ENCODE measurements at regions not wholly inside any gene's neighbourhood (a gene's known extent, or its start where the extent isn't known, plus 50 kb on each side); places are given as distances from the start of the nearest gene placed in this dataset.

DNA sequence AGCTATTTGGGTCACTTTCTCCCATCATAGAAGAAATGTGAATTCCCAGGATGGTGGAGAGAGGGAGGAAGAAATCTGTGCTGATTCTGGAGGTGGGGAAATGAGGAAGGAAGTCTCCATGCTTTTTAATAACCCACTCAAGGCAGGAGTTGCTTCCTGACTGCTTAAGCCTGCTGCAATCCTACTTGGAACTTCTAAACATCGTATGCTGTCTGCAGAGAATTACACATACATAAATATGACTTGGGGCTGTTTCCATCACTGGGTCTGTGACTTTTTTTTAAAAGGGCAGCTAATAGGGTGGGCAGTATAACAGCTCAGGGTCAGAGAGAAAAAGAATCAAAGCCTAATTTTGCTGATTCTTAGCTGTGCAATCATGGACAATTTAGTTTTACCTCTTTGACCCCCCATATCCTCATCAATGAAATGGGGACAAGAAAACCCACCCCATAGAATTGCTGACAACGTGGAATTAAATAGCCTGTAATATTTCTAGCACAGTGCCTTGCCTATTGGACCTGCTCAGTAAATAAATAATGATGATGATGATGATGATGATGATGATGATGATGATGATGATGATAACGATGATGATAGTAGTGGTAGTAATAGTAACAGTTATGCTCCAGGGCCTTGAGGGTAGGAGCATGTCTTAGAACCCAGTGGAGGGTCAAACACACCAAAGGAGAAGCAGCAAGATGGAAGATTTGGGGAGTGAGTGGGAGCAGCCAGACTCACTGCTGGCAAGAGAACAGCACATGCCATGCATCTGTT, 166.7 kb upstream of the LRFN2 start:
- no peak for DNase-seq (ENCODE audit: low read depth in 2 of 2)

DNA sequence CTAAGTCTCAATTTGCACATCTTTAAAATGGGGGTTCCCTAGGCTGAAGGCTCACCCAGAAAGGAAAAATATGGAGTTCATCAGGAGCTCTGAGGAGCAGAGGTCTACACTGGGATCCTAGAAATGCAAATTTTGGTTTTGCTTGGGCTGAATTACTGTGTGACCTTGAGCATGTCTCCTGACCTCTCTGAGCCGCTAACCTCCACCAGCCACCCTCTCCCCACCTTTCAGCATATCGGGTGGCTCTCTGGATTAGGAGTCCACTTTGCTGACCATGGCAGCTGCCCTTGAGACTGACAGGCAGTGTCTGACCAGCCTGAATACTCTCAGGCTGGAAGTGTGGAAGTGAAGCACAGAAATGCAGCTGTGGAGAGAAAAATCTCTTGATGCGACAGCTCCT, 165.9 kb upstream of the LRFN2 start:
- no peak for DNase-seq (ENCODE audit: low read depth in 2 of 2)

DNA sequence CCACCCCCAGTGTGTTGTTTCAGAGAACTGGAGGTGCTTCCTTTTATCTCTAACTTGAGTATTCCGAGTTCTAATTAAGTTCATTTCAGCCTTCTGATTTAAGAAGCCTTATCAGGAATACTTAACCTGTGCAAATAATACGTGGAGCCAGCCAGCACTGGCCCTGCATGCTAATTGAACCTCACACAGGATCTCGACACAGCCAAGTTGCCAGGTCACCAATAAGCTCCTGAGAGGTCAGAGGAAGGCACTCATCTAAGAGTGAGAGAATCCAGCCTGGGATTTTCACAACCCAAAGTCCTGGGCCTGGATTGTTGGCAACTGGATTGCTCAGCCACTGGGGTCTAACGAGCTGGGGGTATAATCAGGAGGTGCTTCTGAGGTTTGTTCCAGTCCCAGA, 157.7 kb upstream of the LRFN2 start:
- no peak for DNase-seq (ENCODE audit: low read depth in 2 of 2)

DNA sequence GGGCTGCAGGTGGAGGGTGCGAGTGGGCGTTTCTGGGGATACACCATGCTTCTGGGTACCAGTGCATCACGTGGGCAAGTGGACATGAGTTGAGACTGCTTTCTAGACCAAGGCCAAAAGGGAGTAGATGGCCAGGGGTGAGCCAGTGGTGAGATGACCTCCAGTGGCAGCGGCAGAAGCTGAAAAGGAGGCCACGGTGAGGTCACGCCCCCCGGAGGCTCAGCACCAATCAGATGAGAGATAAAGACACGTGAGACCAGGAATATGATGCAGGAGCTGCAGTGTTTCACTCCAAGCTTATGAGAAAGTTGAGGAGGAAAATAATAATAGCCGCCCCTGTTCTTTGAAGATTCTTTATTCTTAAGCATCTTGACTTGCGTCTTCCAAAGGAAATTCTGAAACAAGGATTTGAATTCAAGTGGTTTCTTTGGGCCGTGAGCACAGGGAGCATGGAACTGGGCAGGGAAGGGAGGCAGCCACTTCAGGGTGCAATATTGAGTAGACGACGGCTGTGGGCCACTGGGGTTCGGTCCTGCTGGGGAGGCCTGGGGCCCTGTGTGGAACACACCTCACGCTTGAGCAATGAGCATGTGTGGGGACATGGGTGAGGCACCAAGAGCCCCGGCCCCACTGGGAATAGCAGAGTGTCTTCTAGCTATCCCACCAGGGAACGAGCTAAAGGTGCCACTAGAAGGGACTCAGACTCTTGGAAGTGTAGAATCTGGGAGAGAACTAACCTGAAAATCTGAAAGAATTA, 156.7 kb upstream of the LRFN2 start:
- DNase-seq (ENCODE audit: low read depth in 2 of 2), result no peak

DNA sequence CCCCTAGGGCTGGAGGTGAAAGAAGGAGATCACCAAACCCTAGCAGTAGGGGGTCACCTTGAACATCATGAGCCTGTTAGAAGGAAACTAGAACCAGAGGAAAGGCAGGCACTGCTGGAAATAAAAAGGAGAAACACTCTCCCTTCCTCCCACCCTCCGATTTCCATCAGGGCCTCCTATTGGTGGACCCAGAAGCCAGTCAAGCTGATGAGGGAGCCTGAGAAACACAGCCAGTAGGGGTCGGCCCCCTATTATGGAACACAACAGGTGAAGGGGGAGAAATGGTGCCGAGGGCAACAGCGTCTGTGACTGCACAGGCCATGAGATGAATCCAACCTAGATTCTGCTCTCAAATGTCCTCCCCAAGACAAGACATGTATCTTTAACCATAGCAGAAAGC, 156.1 kb upstream of the LRFN2 start:
- DNase-seq (ENCODE audit: low read depth in 2 of 2), result no peak

DNA sequence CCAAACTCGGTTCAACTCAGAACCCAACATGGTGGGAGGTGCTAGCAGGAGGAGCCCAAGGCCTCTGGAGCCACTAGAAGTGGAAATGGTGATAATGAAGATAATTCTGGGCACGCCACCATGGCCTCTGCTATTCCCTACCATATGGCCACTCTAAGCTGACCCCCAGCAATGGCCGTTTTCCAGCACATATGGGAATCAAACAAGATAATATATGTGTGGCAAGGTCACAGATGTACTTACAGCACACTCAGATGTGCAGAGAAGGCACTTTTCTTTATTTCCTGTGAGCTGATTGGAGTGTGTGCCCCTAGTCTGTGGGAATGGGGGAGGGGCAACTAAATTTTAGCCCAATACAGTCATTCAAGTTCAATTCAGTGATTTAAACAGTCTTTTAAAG, 153.4 kb upstream of the LRFN2 start:
- DNase-seq (ENCODE audit: low read depth in 2 of 2), result no peak

DNA sequence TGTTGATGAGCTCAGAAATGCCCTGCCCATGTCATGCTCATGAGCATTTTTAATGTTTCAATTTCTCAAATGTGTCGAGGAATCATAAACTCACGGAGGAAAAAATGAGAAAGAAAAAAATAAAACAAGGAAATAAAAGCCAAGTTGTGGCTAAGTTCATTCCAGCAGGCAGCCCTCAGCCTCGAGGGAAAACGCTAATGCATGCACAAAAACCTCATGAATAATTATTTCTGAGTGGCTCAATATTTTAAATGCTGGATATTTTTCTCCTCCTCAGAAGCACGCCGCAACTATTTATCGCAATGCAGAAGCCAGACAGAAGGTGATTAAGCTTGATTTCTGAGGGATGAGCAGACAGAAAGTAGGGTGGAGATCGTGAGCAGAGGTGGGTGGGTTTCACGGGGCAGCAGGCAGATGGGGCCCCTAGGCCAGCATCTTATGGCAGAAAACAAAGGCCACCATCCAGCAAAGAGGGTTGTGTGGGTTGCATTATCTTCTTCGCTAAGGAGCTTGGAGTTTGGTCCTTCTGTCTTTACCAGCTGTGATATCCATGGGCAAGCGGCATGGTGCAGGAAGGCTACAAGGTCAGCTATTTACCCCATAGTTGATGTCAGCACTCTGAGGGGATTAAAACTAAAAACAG, 151.5 kb upstream of the LRFN2 start:
- no peak for DNase-seq (ENCODE audit: low read depth in 2 of 2)

DNA sequence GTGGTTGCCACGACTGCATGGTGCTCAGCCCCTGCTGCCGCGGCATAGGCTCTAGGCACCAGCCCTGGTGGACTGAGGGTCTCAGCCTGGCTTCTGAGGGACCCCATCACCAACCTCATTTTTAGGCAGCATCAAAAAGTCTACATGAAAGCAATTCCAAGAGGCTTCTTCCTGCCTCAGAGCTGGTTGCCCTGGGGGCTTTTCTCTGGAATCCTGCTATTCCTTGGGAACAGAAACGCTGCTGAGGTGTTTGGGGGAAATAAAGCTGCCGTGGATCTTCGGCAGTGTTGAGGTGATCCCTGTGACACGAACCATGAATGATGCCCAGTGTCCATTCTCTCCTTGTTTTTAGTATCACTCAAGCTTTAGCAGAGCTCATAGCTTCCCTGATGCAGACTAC, 148.4 kb upstream of the LRFN2 start:
- no peak for DNase-seq (ENCODE audit: low read depth in 2 of 2)

DNA sequence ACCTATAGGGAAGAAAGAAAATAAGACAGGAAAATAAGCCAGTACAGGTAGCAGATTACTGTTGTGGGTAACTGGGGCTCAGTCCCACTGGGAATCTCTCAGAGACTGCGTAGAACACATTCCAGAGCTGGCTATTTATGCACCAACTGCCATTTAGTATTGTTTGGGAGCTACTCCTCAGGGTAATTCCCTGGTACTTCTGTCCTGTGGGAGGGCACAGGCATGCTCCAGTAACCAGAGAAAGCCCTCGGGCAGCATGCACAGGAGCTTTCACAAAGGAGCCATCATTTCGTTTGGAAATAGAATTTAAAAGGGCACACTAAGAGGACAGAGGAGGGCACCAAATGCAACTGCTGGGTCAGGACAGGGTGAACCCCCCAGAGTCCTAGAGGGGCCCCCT, 148.0 kb upstream of the LRFN2 start:
- no peak for DNase-seq (ENCODE audit: low read depth in 2 of 2)

DNA sequence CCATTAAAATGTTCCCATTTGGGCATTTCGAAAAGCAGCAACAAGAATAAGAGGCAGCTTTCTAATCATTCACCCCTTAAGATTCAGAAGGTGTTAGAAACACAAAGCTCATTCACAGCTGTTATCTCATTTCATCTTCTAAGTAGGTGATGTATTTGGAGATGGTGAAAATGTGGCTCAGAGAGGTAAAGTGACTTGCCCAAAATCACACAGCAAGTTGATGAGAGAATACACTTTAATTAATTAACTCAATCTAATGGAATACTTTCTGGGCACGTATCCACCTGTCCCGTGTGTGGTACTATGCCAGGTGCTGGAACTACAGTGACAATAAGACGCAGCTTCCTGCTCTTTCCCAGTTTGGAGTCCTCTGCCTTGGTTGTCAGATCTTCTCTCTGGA, 147.4 kb upstream of the LRFN2 start:
- DNase-seq (ENCODE audit: low read depth in 2 of 2), result no peak

DNA sequence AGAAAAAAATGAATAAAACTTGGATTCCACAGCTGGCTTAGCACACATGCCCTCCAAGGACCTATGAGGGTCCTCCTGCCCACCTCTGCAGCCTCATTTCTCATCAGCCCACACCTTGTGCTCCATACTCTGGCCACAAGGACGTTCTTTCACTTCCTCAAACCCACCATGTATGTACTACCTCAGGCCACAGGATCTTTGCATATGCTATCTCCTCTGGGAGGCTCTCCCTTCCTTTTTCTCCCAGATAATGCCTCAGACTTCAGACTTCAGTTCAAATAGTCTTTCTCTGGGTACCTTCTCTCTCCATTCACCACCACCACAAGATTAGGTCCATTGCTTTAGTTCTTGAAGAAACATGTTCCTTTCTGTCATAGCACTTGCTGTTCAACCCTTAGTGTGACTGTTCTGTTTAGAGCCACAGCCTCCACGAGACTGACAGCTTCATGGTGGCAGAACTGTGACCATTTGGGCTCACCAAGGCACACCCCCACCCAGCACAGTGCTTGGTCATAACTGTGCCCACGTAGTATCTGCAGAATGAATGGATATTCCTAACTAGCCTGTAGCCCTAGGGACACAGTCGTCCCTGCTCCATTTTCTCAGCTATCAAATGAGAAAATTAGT, 146.7 kb upstream of the LRFN2 start:
- DNase-seq (ENCODE audit: low read depth in 2 of 2), result no peak

DNA sequence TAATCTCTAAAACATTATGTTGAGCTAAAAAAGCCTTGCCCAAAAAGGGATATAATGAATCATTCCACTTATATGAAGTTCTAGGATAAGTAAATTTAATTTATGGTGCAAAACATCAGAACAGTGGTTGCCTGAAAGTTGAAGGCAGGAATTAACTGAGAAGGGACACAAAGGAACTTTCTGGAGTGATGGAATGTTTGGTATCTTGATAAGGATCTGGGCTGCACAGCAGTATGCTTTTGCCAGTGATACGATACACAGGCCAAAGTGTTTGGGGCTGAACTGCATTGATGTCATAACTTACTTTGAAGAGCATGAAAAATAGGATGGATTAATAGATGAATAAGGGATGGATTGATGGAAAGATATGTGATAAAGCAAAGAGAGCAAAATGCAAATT, 146.1 kb upstream of the LRFN2 start:
- no peak for DNase-seq (ENCODE audit: low read depth in 2 of 2)

DNA sequence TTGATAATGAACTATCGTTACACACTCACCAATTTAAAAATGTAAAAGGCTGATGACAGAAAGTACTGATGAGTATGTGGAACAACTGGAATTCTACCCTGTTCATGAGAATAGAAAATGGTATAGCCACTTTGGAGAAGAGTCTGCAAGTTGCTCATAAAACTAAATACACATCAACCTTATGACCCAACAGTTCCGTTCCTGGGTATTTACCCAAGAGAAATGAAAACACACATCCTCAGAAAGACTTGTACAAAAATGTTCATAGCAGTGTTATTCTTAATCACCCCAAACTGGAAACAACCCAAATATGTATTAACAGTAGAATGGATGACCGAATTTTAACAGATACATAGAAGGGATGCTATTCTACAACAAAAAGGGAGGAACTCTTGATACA, 145.7 kb upstream of the LRFN2 start:
- DNase-seq (ENCODE audit: low read depth in 2 of 2), result no peak

DNA sequence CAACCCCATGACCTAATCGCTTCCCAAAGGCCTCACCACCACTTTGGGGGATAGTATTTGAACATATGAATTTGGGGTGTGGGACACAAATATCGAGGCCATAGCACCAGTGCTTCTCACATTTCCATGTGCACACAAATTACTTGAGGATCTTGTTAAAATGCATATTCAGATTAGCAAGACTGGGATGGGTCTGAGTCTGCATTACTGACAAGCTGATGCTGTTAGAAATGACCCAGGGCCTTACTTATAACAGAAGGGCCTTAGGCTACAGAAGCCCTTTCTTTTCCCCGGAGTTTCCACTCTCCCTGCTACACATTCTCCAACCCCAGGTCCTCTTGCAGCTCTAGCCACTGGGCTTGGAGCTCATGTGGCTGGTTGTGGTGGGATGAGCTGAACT, 141.5 kb upstream of the LRFN2 start:
- DNase-seq (ENCODE audit: low read depth in 2 of 2), result no peak

DNA sequence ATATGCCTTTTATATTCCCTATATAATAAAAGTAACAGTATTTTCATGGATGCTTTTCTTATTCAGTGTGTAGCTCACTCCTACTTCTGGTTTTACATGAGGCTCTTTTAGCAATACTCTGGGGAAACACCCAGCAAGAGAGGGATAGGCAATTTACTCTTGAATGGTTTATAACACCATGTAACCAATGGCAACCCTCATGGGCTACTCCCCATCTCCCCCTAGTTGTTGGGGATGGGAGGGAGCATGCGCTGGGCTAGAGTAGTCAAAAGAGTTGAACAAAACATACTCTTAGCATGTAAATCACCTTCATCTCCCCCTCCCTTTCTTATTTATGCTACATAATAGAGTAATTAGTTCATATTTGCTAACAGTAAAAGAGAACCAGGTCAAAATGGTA, 140.1 kb upstream of the LRFN2 start:
- DNase-seq (ENCODE audit: low read depth in 2 of 2), result no peak

DNA sequence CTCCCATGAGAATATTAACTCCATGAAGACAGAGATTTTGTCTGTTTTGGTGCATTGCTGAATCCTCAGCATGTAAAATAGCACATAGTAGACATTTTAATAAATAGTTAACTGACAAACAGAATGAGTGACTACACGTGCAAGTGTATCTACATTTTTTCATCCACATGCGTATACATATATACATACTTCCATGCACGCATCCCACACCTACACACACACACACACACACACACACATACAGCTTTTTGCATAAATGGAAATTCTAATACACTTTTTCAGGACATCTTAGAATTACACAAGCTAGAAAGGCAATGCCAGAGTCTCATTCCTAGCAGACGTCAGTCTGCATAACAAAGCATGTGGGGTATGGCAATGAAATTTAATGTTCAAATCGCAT, 139.7 kb upstream of the LRFN2 start:
- no peak for DNase-seq (ENCODE audit: low read depth in 2 of 2)

DNA sequence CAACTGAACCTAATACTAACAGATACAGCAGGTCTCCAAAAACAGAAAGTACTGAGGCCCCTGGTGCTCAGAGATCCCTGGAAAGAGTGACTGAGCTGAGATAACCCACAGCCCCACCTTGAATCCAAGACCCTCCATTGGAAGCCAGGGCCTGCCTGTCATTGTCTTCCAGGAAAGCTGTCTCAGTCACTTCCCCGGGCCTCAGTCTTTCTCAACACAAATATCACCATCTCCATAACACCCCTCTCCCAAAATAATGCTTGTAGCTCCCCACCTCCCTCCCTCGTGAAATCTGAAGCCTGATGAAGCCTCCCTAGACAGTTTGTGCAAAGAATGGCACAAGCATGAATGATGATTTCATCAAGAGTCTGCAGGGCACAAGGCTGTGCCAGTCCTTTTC, 138.2 kb upstream of the LRFN2 start:
- DNase-seq (ENCODE audit: low read depth in 2 of 2), result no peak

DNA sequence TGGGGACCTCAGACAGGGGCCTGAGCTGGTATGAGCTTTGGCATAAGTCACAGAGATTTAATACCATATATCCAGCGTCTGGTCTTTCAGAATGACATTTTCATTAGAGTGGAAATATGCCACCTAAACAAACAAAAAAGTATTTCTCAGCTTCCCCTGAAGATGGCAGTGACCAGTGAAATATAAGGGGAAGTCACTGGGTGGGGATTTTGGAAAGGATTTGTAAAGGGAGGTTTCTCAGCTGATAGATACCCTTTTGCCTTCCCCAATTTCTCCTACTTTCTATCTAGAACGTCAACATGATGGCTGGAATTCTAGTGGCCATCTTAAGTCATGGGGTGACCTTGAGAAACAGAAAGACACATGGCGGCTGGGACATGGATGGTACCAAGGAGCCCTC, 137.7 kb upstream of the LRFN2 start:
- DNase-seq (ENCODE audit: low read depth in 2 of 2), result no peak

DNA sequence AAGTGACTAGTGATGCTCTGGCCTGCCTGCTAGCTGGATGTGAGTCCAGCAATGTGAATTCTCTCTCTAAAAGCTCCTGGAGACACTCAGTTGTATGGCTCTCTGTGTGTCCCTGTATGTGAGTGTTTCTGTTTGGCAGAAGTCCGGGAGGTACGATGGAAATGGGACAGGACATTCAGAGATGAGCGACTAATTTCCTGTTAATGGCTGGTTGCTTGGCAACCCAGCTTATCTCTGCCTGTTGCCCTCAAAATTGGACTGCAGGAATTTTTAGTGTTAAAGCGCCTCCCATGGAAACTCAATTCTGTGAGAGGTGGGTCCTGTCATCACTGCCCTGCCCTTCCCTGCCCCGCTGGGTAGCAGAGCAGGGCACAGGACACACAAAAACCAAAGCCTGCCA, 136.8 kb upstream of the LRFN2 start:
- no peak for DNase-seq (ENCODE audit: low read depth in 2 of 2)

DNA sequence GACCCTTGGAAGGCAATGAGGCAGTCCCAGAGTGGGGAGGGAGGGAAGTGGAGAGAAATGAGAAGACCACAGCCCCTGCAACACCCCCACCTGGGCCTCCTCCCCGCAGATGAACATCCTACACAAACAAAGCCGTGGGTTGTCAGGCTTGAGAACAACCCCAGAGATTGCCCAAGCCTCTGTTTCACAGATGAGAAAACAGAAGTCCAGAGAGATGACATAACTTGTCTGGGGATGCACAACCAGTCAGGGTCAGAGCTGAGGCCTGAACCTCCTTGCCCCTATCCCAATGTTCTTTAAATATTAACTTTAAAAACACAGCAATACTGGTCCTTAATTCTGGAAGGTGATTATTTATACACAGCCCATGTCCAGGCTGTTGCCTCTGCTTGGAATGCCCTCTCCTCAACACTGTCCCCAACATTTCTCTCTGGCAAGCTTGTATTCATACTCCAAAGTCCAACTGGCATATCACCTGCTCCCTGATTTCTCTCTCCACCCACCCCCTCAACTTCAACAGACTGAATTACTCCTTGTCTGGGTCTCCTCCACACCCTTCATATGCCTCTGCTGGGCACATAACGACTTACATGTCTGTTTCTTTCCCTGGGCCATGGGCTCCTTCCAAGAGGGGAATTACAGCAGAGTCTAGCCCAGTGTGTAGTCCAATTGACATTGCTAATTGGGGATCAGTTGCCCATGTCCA, 135.5 kb upstream of the LRFN2 start:
- DNase-seq (ENCODE audit: low read depth in 2 of 2), result no peak

DNA sequence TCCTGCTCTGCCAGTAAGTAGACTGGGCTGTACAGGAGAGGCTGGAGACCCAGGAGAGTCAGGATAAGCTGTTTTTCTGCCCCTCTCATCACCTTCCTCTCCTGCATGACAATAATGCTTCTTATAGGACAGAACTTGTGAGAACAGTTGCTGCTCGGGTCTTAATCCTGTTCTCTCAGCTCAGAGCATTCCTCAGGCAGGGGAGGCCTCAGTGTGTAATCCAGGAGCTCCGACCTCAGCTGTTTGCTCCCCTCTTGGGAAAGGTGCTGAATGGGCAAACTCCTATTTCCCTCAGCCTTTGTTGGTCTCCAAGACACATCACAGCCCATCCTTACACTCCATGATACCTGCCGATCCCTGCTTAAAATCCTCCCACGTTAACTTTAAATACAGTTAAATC, 134.9 kb upstream of the LRFN2 start:
- no peak for DNase-seq (ENCODE audit: low read depth in 2 of 2)

Data from stimulated activated CD4-positive, alpha-beta T cell treated with anti-CD3 and anti-CD28 coated beads, Interleukin-1b, Interleukin-23, amount 100 ng/mL, for 1 hour (primary cell).